ENCODE measurements at regions not wholly inside any gene's neighbourhood (a gene's known extent, or its start where the extent isn't known, plus 50 kb on each side); places are given as distances from the start of the nearest gene placed in this dataset.

DNA sequence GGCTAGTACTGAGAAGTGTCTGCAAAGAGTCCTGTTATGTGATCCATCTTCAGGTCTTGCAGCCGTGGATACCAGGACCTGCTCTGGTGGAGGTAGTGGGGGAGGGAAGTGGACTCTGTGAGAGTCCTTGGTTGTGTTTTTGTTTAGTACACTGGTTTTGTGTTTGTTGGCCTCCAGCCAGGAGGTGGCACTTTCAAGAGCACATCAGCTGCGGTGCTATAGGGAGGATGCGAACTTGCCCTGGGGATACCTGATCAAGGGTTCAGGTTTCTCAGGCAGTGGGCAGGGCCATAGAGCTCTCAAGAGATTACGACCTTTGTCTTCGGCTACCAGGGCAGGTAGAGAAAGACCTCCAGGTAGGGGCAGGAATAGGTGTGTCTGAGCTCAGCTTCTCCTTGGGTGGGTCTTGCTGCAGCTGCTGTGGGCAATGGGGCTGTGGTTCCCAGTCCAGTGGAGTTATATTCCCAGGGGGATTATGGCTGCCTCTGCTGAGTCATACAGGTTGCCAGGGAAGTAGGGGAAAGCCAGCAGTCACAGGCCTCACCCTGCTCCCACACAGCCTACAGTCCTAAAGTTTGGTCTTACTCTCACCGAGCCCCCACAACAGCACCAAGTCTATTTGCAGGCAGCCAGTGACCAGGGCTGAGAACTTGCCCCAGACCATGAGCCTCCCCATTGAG is 132.8 kb upstream of the NPHP3 start:
- DNase-seq (ENCODE audit: low spot score), result no peak

DNA sequence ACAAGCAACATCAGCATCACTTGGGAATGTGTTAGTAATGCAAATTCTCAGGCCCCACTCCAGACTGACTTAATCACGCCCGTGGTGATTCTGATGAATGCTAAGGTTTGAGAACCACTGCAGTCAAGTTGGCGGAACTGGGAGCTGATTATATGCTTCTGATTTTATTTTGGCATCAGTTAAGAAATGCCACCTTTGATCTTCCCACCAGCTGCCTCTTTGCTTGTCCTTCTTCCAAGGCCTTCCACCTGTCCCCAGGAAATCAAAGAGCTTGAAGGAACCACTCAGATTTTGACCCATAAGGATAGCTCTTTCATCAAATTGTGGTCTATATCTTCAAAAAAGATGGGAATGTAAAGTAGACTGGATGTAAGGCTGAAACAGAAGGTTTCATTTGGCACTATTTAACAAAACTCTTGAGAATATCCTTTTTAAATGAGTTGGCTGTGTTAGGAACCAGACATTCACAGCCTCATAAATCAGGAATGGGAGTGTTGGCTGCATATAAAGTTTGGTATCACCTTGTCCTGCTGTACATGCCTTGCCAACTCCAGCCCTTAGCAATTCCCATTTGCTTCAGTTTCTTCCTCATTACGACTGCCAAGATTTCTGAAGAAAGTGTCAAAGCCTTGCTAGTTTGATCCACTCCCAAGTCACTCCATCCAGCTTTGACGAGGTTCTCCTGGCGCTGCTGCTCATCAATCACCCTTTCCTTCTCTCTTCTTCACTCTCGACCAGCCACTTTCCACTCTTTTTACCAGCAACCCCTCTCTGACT is 125.8 kb upstream of the NPHP3 start:
- Histone ChIP-seq H3K4me3 (no peak overlapping the region), H3K4me1 (ENCODE audit: control insufficient read depth in 1 of 2, low read depth in 2 of 2) (no peaks in the 10 kb centered on the region), H3K27ac (no peak overlapping the region), H3K9me3 (no peaks in the 10 kb centered on the region), H3K36me3 (no peaks in the 10 kb centered on the region), H3K27me3 (replicated peaks; ENCODE audit: insufficient read depth) (no peaks in the 10 kb centered on the region)
- ATAC-seq (ENCODE audit: insufficient number of reproducible peaks, low FRiP score, low read depth), result no peak
- DNase-seq (ENCODE audit: low spot score), result no peak
- TF ChIP-seq, protein P1, sequence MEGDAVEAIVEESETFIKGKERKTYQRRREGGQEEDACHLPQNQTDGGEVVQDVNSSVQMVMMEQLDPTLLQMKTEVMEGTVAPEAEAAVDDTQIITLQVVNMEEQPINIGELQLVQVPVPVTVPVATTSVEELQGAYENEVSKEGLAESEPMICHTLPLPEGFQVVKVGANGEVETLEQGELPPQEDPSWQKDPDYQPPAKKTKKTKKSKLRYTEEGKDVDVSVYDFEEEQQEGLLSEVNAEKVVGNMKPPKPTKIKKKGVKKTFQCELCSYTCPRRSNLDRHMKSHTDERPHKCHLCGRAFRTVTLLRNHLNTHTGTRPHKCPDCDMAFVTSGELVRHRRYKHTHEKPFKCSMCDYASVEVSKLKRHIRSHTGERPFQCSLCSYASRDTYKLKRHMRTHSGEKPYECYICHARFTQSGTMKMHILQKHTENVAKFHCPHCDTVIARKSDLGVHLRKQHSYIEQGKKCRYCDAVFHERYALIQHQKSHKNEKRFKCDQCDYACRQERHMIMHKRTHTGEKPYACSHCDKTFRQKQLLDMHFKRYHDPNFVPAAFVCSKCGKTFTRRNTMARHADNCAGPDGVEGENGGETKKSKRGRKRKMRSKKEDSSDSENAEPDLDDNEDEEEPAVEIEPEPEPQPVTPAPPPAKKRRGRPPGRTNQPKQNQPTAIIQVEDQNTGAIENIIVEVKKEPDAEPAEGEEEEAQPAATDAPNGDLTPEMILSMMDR (IDR thresholded peaks at IDR 0.05), result no peak

More for the DNA sequence above, 132.8 kb upstream of the NPHP3 start:
- TF ChIP-seq, protein P1 (IDR thresholded peaks at IDR 0.05), result no peak
- no peak for ATAC-seq (ENCODE audit: insufficient number of reproducible peaks, low FRiP score, low read depth)
- no peaks in the 10 kb centered on the region for H3K4me1 ChIP-seq (ENCODE audit: control insufficient read depth in 1 of 2, low read depth in 2 of 2)
- no peaks in the 10 kb centered on the region for H3K36me3 ChIP-seq
- no peak overlapping the region for H3K27ac ChIP-seq
- no peaks in the 10 kb centered on the region for H3K27me3 ChIP-seq (replicated peaks; ENCODE audit: insufficient read depth)
- no peaks in the 10 kb centered on the region for H3K9me3 ChIP-seq
- no peak overlapping the region for H3K4me3 ChIP-seq

DNA sequence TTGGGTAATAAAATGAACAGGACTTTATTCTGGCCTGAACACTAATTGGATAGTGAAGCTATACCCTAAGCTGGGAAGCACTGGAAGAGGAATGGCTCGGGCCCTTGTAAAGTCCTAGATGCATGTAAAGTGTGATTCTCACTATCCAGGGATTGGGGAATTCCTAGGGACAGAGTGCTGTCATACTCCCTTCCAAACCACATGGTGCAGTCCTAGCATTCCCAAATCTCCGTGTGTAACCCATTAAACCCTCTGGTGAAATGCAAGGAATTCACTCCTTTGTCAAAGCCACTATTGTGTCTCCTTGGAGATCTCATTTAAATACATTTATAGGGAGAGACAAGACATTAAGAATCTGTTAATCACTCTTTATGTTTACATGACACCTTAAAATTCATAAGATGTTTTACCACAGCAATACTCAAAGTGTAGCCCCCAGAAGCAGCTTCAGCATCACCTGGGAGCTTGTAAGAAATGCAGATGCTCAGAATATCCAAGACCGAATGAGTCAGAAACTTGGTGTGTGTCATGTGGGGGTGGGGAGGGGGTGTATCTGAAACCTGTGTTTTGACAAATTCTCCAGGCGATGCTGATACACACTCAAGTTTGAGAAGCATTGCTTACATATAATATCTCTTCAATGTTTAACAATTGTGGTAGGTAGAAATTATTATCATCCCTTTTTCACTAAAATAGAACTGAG is 121.8 kb upstream of the NPHP3 start:
- H3K36me3 ChIP-seq, result no peaks in the 10 kb centered on the region
- TF ChIP-seq, protein P1 (IDR thresholded peaks at IDR 0.05), result no peak
- H3K27me3 ChIP-seq (replicated peaks; ENCODE audit: insufficient read depth), result no peaks in the 10 kb centered on the region
- no peak overlapping the region for H3K4me3 ChIP-seq
- ATAC-seq (ENCODE audit: insufficient number of reproducible peaks, low FRiP score, low read depth) (no peak), DNase-seq (ENCODE audit: low spot score) (no peak)
- H3K9me3 ChIP-seq, result no peaks in the 10 kb centered on the region
- no peak overlapping the region for H3K27ac ChIP-seq
- no peaks in the 10 kb centered on the region for H3K4me1 ChIP-seq (ENCODE audit: control insufficient read depth in 1 of 2, low read depth in 2 of 2)

DNA sequence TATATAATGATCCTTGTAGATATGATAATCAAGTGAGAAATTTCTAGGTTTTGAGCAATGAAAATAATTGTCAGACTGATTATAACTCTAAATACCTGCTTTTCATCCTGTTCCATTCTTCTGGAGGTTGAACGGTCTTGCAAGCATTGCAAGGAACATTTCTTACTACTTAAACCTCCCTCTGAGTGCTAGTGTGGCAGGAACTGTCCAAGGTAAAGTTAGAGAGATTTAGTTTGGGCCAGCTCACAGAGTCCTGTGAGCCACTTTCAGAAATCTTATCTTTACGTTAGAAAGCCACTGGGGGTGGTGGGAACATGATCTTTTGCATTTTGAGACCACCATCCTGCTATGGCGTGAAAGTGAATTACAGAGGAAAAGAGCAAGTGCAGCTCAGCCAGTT is 121.1 kb upstream of the NPHP3 start:
- ATAC-seq (ENCODE audit: insufficient number of reproducible peaks, low FRiP score, low read depth), result no peak

More for the DNA sequence above, 121.1 kb upstream of the NPHP3 start:
- Histone ChIP-seq H3K27me3 (replicated peaks; ENCODE audit: insufficient read depth) (no peaks in the 10 kb centered on the region), H3K4me3 (no peak overlapping the region), H3K4me1 (ENCODE audit: control insufficient read depth in 1 of 2, low read depth in 2 of 2) (no peaks in the 10 kb centered on the region), H3K27ac (no peak overlapping the region), H3K9me3 (no peaks in the 10 kb centered on the region), H3K36me3 (no peaks in the 10 kb centered on the region)
- DNase-seq (ENCODE audit: low spot score), result no peak
- TF ChIP-seq, protein P1 (IDR thresholded peaks at IDR 0.05), result no peak
